CD8-positive, alpha-beta memory T cell (primary cell): ENCODE measurements at regions not wholly inside any gene's neighbourhood (a gene's known extent, or its start where the extent isn't known, plus 50 kb on each side); places are given as distances from the start of the nearest gene placed in this dataset.

Experiments used
- CTCF ChIA-PET: fragments of 350-600 bp; sonication (Branson Sonifier 250); formaldehyde crosslinking; loops from one replicate; lab custom pipeline; 2021; ENCODE audit warnings: antibody characterized with exemption; lab: Charles Lee
- POLR2A ChIA-PET: fragments of 350-600 bp; sonication (Branson Sonifier 250); formaldehyde crosslinking; loops from one replicate; lab custom pipeline; 2021; ENCODE audit warnings: antibody characterized with exemption; lab: Charles Lee
- DNase-seq, 5 donors: peaks; one replicate each; pipeline versions ENCODE4 v3.0.0 to v3.0.0-alpha.2; 2020 to 2022; ENCODE audit warnings: mixed read lengths in 1 of 5
- H3K27ac ChIP-seq: one replicate; pipeline ENCODE4 v1.7.0; 2013; ENCODE audit warnings: low read depth, mild to moderate bottlenecking, low read length, moderate library complexity
- H3K27me3 ChIP-seq: 2 replicates; pipeline ENCODE4 v1.7.0; 2013; ENCODE audit warnings: low read length, mild to moderate bottlenecking; ENCODE audit not compliant: insufficient read depth, poor library complexity, severe bottlenecking
- H3K36me3 ChIP-seq: 2 replicates; pipeline ENCODE4 v1.7.0; 2013; ENCODE audit warnings: mild to moderate bottlenecking, low read length, moderate library complexity; ENCODE audit not compliant: insufficient read depth
- H3K4me1 ChIP-seq: 2 replicates; pipeline ENCODE4 v1.7.0; 2013; ENCODE audit warnings: mild to moderate bottlenecking, low read length, moderate library complexity; ENCODE audit not compliant: insufficient read depth
- H3K4me3 ChIP-seq: 2 replicates; pipeline ENCODE4 v1.7.0; 2013; ENCODE audit warnings: mild to moderate bottlenecking, low read length
- H3K9me3 ChIP-seq: 2 replicates; pipeline ENCODE4 v1.7.0; 2013; ENCODE audit warnings: mild to moderate bottlenecking, low read length
- H3K27ac Mint-ChIP-seq, 8 donors: one replicate each; pipeline ENCODE4 v1.8.0; 2020 to 2021; ENCODE audit warnings: mixed read lengths in 8 of 8, mild to moderate bottlenecking in 6 of 8, inconsistent platforms in 3 of 8, moderate library complexity in 3 of 8
- H3K27me3 Mint-ChIP-seq, 2 donors: one replicate each; pipeline ENCODE4 v1.8.0; 2020 to 2021; ENCODE audit warnings: mixed read lengths in 2 of 2, mild to moderate bottlenecking in 1 of 2, moderate library complexity in 1 of 2
- H3K36me3 Mint-ChIP-seq, 3 donors: one replicate each; pipeline ENCODE4 v1.8.0; 2020 to 2021; ENCODE audit warnings: mixed read lengths in 3 of 3, inconsistent platforms in 1 of 3, mild to moderate bottlenecking in 1 of 3
- H3K4me1 Mint-ChIP-seq, 3 donors: one replicate each; pipeline ENCODE4 v1.8.0; 2020 to 2021; ENCODE audit warnings: mixed read lengths in 3 of 3, inconsistent platforms in 1 of 3, mild to moderate bottlenecking in 1 of 3
- H3K4me3 Mint-ChIP-seq, 7 donors: one replicate each; pipeline ENCODE4 v1.8.0; 2020 to 2021; ENCODE audit warnings: mixed read lengths in 7 of 7, mild to moderate bottlenecking in 6 of 7, moderate library complexity in 4 of 7, inconsistent platforms in 2 of 7
- H3K9me3 Mint-ChIP-seq, 5 donors: one replicate each; pipeline ENCODE4 v1.8.0; 2020 to 2022; ENCODE audit warnings: mixed read lengths in 5 of 5, mild to moderate bottlenecking in 3 of 5, moderate library complexity in 2 of 5, inconsistent platforms in 1 of 5

GRCh38 chr17:34709158-34709754 is 129.9 kb downstream of the TMEM132E start:
- H3K4me1 Mint-ChIP-seq, result no peaks in the 10 kb centered on the region
- H3K27ac Mint-ChIP-seq, result no peak overlapping the region
- Histone ChIP-seq H3K27ac (no peak overlapping the region), H3K4me1 (no peaks in the 10 kb centered on the region), H3K27me3 (no peaks in the 10 kb centered on the region), H3K9me3 (no peaks in the 10 kb centered on the region), H3K36me3 (no peaks in the 10 kb centered on the region), H3K4me3 (no peak overlapping the region)
- H3K36me3 Mint-ChIP-seq, result no peaks in the 10 kb centered on the region
- CTCF ChIA-PET, result no interaction called here
- POLR2A ChIA-PET, result no interaction called here
- H3K4me3 Mint-ChIP-seq, result no peak overlapping the region
- H3K27me3 Mint-ChIP-seq, result peaks cover 17 to 76% of the 10 kb centered on the region in 2 donors
- DNase-seq, result no peak
- peaks cover 0 to 4% (median 2%) of the 10 kb centered on the region in 5 donors for H3K9me3 Mint-ChIP-seq

GRCh38 chr17:34706029-34706428 is 126.6 kb downstream of the TMEM132E start:
- Histone ChIP-seq H3K27ac (no peak overlapping the region), H3K27me3 (no peaks in the 10 kb centered on the region), H3K4me3 (no peak overlapping the region), H3K9me3 (no peaks in the 10 kb centered on the region), H3K4me1 (no peaks in the 10 kb centered on the region), H3K36me3 (no peaks in the 10 kb centered on the region)
- DNase-seq, result no peak
- Mint-ChIP-seq H3K9me3 (peaks cover 0 to 4% (median 2%) of the 10 kb centered on the region in 5 donors), H3K27me3 (peaks cover 18 to 75% of the 10 kb centered on the region in 2 donors), H3K4me3 (no peak overlapping the region), H3K27ac (no peak overlapping the region), H3K36me3 (no peaks in the 10 kb centered on the region), H3K4me1 (no peaks in the 10 kb centered on the region)
- CTCF ChIA-PET, result no interaction called here
- POLR2A ChIA-PET, result no interaction called here

- no peak overlapping the region for H3K4me3 Mint-ChIP-seq
Measured at GRCh38 chr17:34703533-34703932, 124.2 kb downstream of the TMEM132E start.

GRCh38 chr17:34699181-34699580 is 119.8 kb downstream of the TMEM132E start:
- POLR2A ChIA-PET, result interaction anchor here (0.6 kb wide), 1 partner anchor 868 kb away, joined by 3 read pairs; no protein-coding TSS in a partner anchor
- no peaks in the 10 kb centered on the region for H3K36me3 Mint-ChIP-seq
- H3K27me3 ChIP-seq, result no peaks in the 10 kb centered on the region
- H3K4me1 Mint-ChIP-seq, result no peaks in the 10 kb centered on the region
- DNase-seq, result no peak
- no peaks in the 10 kb centered on the region for H3K4me1 ChIP-seq
- no peaks in the 10 kb centered on the region for H3K36me3 ChIP-seq
- H3K4me3 ChIP-seq, result no peak overlapping the region
- no peaks in the 10 kb centered on the region for H3K9me3 ChIP-seq
- no peak overlapping the region for H3K27ac Mint-ChIP-seq
- CTCF ChIA-PET, result no interaction called here
- no peak overlapping the region for H3K27ac ChIP-seq
- H3K27me3 Mint-ChIP-seq, result peaks cover 16 to 54% of the 10 kb centered on the region in 2 donors
- no peaks in the 10 kb centered on the region for H3K9me3 Mint-ChIP-seq
- no peak overlapping the region for H3K4me3 Mint-ChIP-seq

More at GRCh38 chr17:34703533-34703932, 124.2 kb downstream of the TMEM132E start:
- peak in 1 of 5 donors; percentile 4 for DNase-seq
- H3K36me3 Mint-ChIP-seq, result no peaks in the 10 kb centered on the region
- Histone ChIP-seq H3K4me3 (no peak overlapping the region), H3K27me3 (no peaks in the 10 kb centered on the region), H3K9me3 (no peaks in the 10 kb centered on the region), H3K4me1 (no peaks in the 10 kb centered on the region), H3K36me3 (no peaks in the 10 kb centered on the region), H3K27ac (no peak overlapping the region)
- ChIA-PET POLR2A (no interaction called here), CTCF (no interaction called here)
- peaks cover 14 to 69% of the 10 kb centered on the region in 2 donors for H3K27me3 Mint-ChIP-seq
- no peak overlapping the region for H3K27ac Mint-ChIP-seq
- peaks cover 0 to 4% (median 2%) of the 10 kb centered on the region in 5 donors for H3K9me3 Mint-ChIP-seq
- no peaks in the 10 kb centered on the region for H3K4me1 Mint-ChIP-seq

- Mint-ChIP-seq H3K27me3 (peaks cover 21 to 58% of the 10 kb centered on the region in 2 donors), H3K4me1 (no peaks in the 10 kb centered on the region), H3K4me3 (no peak overlapping the region), H3K9me3 (peaks cover 0 to 14% (median 11%) of the 10 kb centered on the region in 5 donors), H3K36me3 (no peaks in the 10 kb centered on the region), H3K27ac (no peak overlapping the region)
- Histone ChIP-seq H3K36me3 (no peaks in the 10 kb centered on the region), H3K27me3 (peaks cover 3% of the 10 kb centered on the region), H3K4me1 (no peaks in the 10 kb centered on the region), H3K9me3 (no peaks in the 10 kb centered on the region), H3K4me3 (no peak overlapping the region), H3K27ac (no peak overlapping the region)
- ChIA-PET CTCF (no interaction called here), POLR2A (no interaction called here)
- no peak for DNase-seq
Measured at GRCh38 chr17:34692920-34693319, 113.5 kb downstream of the TMEM132E start.
